ENCODE measurements at regions not wholly inside any gene's neighbourhood (a gene's known extent, or its start where the extent isn't known, plus 50 kb on each side); places are given as distances from the start of the nearest gene placed in this dataset.
"Not testable (repeated sequence)": the region's sequence is repeated elsewhere in the genome, so short reads cannot be mapped to it uniquely, and the experiment has no call there.

GRCh38 chrX:13955975-13956374, 73.7 kb downstream of the GEMIN8 start:
- no peak for DNase-seq (ENCODE audit: low read depth)

GRCh38 chrX:13955095-13955647, 74.5 kb downstream of the GEMIN8 start:
- no peak for DNase-seq (ENCODE audit: low read depth)

DNA sequence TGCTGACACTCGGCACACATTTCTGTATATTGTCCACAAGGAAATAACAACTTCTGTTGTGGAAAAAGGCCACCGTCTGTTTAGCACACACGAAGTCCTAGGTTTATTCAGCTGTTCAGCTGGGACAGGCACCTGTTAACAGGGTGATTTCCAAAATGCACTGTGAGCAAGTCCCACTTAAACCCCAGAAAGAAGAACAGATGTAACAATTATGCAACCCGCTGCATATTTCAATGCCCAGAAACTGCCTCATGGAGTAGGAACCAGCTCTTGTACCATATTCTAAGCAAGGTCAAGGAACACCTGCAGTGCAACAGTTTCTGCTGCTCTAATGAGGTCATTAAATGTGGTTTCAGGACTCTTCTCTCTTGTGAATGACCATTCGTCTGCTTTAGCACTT, 77.1 kb downstream of the GEMIN8 start:
- DNase-seq (ENCODE audit: low read depth): no peak

DNA sequence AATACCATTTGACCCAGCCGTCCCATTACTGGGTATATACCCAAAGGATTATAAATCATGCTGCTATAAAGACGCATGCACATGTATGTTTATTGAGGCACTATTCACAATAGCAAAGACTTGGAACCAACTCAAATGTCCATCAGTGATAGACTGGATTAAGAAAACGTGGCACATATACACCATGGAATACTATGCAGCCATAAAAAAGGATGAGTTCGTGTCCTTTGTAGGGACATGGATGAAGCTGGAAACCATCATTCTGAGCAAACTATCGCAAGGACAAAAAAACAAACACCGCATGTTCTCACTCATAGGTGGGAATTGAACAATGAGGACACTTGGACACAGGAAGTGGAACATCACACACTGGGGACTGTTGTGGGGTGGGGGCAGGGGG, 83.5 kb downstream of the GEMIN8 start:
- DNase-seq (ENCODE audit: low read depth): not testable (repeated sequence)

- not testable (repeated sequence) for DNase-seq (ENCODE audit: low read depth)
Observed at GRCh38 chrX:13945787-13946186, 83.9 kb downstream of the GEMIN8 start.

DNA sequence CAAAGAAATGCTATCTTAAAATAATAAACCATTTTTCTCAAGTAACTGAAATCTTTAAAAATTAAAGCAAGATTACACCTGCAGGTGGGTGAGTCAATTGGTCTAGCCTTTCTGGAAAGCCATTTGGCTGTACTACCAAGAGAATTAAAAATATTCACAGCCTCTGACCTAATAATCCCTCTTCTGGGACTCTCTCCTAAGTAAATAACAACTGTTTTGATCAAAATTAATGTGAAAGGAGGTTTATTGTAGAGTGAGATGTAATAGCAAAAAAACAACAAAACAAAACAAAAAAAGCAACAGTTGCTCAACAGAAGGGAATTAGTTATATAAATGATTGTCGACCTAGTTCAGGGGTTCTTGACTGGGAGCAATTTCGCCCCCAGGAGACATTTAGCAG, 89.0 kb downstream of the GEMIN8 start:
- no peak for DNase-seq (ENCODE audit: low read depth)

GRCh38 chrX:13939741-13940597, 89.7 kb downstream of the GEMIN8 start:
- no peak for DNase-seq (ENCODE audit: low read depth)

DNA sequence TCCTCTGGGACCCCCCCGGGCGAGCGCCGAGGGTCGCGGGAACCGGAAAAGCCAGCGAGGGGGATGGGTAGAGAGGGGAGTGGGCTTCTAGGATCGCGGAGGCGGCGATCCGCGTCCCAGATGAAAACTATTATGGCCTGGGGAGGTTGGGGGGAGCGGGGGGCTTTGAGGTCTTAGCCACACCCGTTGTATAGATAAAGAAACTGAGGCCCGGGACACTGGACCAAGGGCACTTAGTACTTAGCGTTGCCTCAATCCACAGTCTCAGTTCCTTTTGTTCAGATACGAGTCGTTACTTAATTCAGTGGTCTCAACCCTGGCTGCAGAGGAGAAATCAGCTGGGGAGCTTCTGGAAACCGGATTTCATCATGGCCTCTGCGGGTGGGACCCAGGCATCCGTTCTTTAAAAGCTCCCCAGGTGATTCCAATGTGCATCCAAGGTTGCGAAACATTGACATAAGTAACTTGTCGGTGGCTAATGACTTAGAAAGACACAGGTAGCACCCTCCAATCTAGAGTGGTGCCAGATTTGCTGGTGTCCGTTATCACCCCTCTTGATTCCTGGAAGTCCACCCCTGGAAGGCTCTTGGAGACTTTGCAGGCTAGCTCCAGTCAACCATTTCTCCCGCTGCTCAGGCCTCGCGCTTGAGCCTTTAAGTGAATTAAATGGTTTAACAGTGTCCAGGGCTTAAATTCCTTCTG, 90.7 kb downstream of the GEMIN8 start:
- DNase-seq (ENCODE audit: low read depth): no peak

DNA sequence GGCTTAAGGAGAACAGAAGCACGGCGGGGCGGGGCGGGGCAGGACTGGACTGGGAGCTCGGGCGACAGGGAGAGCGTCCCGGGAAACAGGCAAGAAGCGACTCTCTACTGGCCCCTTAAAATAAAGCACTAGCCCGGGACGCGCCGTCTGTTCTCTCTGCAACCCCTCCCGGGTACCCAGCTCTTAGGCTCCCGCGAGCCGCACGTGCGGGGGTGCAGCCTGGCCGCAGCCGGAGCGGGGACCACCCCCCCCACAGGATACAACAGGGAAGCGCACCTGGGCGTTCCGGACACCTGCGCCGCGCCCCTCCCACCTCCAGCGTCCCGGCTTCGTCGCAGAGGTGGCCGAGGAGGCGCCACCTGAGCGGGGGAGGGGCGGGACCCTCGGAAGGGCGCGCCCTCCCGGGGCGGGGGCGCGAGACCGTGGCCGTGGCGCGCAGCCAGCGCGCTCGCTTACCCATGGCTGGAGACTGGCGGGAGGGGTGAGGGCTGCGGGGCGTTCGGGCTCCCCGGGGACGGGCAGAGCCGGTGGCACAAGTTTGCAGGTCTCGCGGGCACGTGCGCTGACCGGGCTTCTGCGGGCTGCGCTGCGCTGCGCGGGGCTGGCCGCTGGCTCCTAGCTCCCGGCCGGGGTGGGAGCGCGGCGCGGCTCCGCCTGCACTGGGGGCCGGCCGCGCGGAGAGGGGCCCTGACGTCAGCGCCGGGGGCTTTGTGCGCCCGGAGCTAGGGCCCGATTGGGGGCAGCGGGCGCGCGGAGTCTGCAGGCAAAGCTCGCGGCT, 91.5 kb downstream of the GEMIN8 start:
- peak; percentile 27 for DNase-seq (ENCODE audit: low read depth)

DNA sequence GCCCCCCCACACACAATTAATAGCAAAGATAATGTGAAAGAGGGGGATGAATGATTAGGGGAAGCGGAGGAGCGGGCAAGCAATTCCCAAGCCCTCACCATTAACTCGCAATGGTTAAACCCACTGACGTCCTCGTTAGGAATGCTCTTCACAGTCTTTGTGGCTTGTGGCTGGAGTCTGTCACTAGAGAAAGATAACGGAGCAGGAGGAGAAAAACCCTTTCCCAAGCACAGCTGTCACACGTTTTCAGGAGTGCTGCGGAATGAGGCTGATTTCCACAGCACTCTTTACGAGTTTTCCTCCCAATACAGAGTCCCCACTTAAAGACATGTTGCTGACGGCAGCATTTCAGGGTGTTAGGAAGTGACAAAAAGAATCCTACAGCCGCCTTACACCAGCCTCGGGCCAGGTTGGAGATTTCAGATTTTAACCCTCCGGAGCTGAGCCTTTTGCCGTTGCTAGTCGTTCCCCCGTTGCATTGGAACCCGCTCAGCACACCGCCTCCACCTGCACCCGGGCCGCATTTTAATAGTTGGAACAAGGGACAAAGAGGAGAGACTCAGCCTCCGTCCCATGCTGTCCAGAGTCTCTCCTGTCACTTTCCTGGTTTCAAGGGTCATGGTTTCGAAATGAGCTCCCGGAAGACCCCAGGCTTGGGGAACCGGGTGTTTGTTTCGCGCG, 92.2 kb downstream of the GEMIN8 start:
- peak; percentile 25 for DNase-seq (ENCODE audit: low read depth)

DNA sequence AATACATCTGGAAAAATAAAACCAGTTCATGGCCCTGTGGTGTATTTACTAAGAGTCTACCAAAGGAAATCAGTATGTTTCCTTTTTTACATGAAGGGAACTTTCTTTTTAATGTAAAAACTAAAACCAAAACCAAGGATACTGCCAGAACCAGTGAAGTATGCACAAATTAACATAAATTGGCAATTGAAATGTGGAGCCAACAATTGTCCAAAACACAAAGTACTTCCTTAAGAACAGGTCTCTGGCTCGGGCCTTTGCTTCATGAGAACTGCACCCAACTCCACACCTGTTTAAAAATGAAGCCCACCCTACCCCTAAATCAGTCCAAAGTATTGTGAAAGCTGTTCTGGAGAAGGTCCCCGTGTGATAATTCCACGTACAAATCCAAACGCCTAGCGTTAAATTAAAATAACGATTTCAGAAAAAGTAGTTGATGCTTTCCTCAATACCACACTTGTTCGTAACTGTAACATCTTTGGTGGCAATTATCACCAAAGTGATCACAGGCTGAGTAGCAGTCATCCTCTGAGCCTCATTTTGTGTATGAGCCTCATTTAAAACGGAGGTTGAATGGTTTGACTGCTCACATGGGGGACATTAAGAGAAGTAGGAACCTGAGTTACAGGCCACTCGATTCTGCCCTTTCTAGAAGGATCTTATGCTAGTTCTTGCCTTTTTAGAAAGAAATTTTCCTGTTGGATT, 93.0 kb downstream of the GEMIN8 start:
- DNase-seq (ENCODE audit: low read depth): no peak

DNA sequence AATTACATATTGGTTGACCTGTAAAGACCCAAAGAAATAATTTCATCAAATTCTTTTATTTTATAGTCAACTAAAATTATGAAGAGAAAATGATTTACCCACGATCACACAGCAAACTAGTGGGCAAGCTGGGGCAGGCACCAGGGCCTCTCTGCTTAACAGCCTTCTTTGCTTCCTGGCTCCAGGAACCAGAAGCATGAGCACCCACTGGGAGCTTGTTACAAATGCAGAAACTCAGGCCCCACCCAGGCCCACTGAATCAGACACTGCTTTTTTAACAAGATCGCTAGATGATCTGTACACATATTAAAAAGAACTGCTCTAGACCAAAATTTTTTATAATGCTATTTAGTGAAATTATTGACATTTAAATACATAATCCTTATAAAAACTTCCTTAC, 95.0 kb downstream of the GEMIN8 start:
- DNase-seq (ENCODE audit: low read depth): no peak

- no peak for DNase-seq (ENCODE audit: low read depth)
Observed at GRCh38 chrX:13933851-13934250, 95.8 kb downstream of the GEMIN8 start.

GRCh38 chrX:13933352-13933751, 96.3 kb downstream of the GEMIN8 start:
- DNase-seq (ENCODE audit: low read depth): no peak

GRCh38 chrX:13932416-13932815, 97.3 kb downstream of the GEMIN8 start:
- DNase-seq (ENCODE audit: low read depth): no peak

DNA sequence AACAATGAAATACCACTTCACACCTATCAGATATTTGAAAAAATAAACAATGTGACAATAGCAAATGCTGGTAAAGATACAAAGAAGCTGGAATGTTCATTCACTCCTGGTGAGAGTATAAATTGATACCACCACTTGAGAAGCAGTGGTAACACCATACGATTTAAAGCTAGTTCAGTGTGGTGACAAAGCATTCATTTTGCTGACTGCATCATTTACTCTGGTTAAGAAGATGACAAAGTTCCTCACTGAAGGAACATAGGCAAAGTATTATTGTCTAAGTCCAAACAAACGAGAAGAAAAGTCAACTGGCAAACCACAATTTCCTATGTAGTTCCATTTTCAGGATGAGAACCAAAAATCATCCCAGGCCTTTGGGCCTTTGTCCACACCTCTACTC, 102.5 kb downstream of the GEMIN8 start:
- no peak for DNase-seq (ENCODE audit: low read depth)

- DNase-seq (ENCODE audit: low read depth): no peak
Observed at GRCh38 chrX:13923845-13924244, 105.8 kb downstream of the GEMIN8 start.

DNA sequence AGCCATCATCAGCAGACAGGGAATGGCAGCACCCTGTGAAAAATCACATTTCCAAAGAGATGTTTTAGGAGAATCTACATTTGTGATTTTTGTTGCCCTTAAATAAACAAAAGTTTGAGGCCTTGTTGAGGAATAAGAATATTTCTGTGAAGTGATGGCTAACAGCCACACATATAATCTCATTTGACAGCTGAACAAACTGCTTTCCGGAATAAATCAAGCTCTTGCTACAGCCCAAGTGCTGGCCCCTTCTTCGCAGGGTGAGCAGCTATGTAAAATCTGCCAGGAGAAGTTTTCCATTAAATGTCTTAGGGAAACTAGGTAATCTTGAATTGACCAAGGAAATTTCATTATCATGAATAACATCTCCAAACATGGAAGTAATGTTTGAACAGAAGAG, 106.4 kb upstream of the GPM6B start:
- no peak for DNase-seq (ENCODE audit: low read depth)

DNA sequence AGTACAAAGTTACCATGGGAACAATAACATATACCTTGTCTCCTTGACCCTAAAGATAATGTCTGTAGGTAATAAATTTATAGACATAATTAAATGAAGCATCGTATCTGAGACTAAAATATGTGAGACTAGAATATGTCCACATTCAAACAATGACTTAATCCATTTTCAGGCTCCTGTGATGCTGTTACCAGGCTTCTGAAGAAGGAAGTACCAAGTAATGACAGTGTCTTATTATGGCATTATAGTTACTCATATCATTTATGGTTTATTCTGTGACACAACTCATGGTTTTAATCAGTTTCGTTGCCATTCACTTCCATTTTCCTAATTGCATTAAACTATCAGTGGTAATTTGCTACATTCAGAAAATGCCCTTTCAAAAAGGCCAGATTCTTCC, 100.6 kb upstream of the GPM6B start:
- no peak for DNase-seq (ENCODE audit: low read depth)

DNA sequence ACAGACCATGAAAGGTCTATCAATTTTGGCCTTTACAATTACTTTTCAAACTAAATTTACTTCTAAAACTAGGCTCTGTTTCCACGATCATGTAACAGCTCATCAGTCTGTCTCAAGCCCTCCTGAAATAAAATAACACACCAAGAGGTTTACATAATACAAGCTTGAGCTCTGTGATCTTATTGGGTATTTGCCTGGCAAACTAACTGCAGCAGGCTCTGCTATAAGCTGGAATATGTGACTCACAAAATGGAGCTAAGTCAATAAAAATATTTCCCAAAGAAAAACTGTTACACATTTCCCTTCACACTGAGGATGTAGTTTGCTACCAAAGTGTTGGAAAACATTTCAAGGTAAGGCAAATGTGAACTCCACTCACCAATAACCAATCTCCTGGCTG, 94.7 kb upstream of the GPM6B start:
- DNase-seq (ENCODE audit: low read depth): peak; percentile 69

DNA sequence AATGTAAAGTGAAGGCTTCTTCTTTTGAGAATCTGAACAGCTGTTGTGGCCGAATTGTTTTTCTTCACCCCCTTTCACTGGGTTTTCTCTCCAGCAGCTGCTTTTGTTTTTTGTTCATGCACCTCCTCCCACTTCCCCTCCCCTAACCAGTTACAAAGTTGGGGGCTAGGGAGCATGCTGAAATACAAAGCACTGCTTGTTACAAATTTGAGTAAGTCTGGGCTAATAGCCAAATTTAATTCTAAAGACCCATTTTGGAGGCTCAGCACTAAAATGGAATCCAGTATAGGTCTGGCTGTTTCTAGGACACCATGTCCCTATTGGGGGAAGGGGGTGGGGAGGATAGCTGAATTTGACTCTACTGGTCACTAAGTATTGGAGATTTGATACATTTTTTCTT, 89.2 kb upstream of the GPM6B start:
- no peak for DNase-seq (ENCODE audit: low read depth)
